ENCODE measurements at regions not wholly inside any gene's neighbourhood (a gene's known extent, or its start where the extent isn't known, plus 50 kb on each side); places are given as distances from the start of the nearest gene placed in this dataset.

DNA sequence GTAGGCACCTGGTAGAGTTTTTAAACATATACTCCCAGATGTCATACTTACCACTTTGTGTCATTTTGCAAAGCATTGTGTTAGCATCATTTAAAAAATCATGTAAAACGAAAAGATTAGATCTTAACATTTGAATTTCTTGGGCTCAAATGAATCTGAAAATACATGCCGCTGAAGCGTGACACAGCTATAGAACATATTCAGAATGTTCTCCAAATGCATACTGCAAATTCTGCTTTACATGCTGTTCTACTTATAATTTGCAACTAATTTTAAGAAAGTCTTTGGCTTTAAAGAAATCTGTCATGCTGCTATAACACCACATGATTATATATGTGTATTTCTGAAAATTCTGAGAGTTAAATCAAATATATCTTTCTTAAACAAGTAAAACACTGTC is 109.2 kb upstream of the CAV2 start:
- Mint-ChIP-seq H3K36me3 (ENCODE audit: insufficient read depth) (no peaks in the 10 kb centered on the region), H3K27me3 (no peaks in the 10 kb centered on the region), H3K27ac (no peak overlapping the region), H3K4me3 (ENCODE audit: low read depth) (no peak overlapping the region), H3K9me3 (ENCODE audit: low read depth) (no peaks in the 10 kb centered on the region), H3K4me1 (ENCODE audit: low read depth) (peaks cover 3% of the 10 kb centered on the region)
- DNase-seq (ENCODE audit: low spot score, unreplicated experiment) = no peak
- TF ChIP-seq, protein P1, sequence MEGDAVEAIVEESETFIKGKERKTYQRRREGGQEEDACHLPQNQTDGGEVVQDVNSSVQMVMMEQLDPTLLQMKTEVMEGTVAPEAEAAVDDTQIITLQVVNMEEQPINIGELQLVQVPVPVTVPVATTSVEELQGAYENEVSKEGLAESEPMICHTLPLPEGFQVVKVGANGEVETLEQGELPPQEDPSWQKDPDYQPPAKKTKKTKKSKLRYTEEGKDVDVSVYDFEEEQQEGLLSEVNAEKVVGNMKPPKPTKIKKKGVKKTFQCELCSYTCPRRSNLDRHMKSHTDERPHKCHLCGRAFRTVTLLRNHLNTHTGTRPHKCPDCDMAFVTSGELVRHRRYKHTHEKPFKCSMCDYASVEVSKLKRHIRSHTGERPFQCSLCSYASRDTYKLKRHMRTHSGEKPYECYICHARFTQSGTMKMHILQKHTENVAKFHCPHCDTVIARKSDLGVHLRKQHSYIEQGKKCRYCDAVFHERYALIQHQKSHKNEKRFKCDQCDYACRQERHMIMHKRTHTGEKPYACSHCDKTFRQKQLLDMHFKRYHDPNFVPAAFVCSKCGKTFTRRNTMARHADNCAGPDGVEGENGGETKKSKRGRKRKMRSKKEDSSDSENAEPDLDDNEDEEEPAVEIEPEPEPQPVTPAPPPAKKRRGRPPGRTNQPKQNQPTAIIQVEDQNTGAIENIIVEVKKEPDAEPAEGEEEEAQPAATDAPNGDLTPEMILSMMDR (IDR thresholded peaks at IDR 0.05; ENCODE audit: unreplicated experiment) = no peak

DNA sequence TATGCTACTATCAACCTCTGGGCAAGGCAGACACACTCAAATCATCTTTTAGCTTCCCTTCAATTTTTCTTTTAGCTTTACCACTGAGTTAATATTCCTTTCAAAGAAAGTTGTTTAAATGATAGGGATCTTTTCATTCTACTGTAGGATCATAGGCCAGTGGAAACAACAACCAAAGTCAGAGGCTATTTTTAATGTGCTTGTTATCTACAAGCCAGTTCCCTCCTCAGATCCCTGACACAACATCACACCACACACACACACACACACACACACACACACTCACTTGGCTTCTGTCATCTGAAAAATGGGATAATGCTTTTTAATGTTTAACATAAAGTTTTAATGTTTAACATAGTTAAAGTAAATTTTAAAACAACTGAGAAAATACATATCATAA is 106.7 kb upstream of the CAV2 start:
- H3K27me3 Mint-ChIP-seq = no peaks in the 10 kb centered on the region

DNA sequence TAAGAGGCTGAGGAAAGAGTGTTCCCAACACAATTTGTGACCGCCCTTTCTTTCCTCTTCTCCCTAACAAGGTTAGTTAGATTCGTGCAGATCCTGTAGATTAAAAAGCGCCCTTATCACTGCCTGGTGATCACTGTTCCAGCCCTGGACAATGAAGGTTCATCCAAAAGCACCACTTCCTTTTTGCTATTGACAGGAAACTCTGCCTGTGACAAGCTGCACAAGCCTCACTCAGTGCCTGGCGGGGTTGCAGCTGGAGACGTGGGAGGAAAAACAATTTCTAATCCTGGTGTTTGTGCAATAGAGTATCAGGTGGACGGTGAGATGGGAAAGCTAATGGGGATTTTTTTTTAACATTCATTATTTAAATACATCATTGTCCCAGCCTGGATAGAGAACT is 105.9 kb upstream of the CAV2 start:
- DNase-seq (ENCODE audit: low spot score, unreplicated experiment) = no peak
- TF ChIP-seq, protein P1 (IDR thresholded peaks at IDR 0.05; ENCODE audit: unreplicated experiment) = no peak
- Mint-ChIP-seq H3K27me3 (no peaks in the 10 kb centered on the region), H3K27ac (no peak overlapping the region), H3K4me3 (ENCODE audit: low read depth) (no peak overlapping the region), H3K9me3 (ENCODE audit: low read depth) (no peaks in the 10 kb centered on the region), H3K36me3 (ENCODE audit: insufficient read depth) (no peaks in the 10 kb centered on the region), H3K4me1 (ENCODE audit: low read depth) (peaks cover 3% of the 10 kb centered on the region)

More for the DNA sequence above, 106.7 kb upstream of the CAV2 start:
- DNase-seq (ENCODE audit: low spot score, unreplicated experiment) = no peak
- H3K27ac Mint-ChIP-seq = no peak overlapping the region
- H3K9me3 Mint-ChIP-seq (ENCODE audit: low read depth) = no peaks in the 10 kb centered on the region
- no peaks in the 10 kb centered on the region for H3K36me3 Mint-ChIP-seq (ENCODE audit: insufficient read depth)
- TF ChIP-seq, protein P1 (IDR thresholded peaks at IDR 0.05; ENCODE audit: unreplicated experiment) = no peak
- peaks cover 3% of the 10 kb centered on the region for H3K4me1 Mint-ChIP-seq (ENCODE audit: low read depth)
- no peak overlapping the region for H3K4me3 Mint-ChIP-seq (ENCODE audit: low read depth)

DNA sequence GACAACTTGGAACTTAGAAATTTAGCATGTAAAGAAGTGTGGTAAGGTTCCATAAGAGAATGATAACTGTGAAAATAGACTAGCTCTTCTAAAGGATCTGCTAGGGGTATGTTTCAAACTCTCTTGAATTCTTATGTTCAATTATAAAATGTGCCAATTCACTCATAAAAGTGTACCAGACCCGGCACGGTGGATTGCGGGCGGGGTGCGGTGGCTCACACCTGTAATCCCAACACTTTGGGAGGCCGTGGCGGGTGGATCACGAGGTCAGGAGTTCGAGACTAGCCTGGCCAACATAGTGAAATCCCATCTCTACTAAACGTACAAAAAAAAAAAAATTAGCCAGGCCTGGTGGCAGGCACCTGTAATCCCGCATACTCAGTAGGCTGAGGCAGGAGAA is 105.4 kb upstream of the CAV2 start:
- no peak for DNase-seq (ENCODE audit: low spot score, unreplicated experiment)
- peaks cover 3% of the 10 kb centered on the region for H3K4me1 Mint-ChIP-seq (ENCODE audit: low read depth)
- TF ChIP-seq, protein P1 (IDR thresholded peaks at IDR 0.05; ENCODE audit: unreplicated experiment) = no peak
- no peaks in the 10 kb centered on the region for H3K36me3 Mint-ChIP-seq (ENCODE audit: insufficient read depth)
- no peaks in the 10 kb centered on the region for H3K9me3 Mint-ChIP-seq (ENCODE audit: low read depth)
- H3K27ac Mint-ChIP-seq = no peak overlapping the region
- no peaks in the 10 kb centered on the region for H3K27me3 Mint-ChIP-seq
- no peak overlapping the region for H3K4me3 Mint-ChIP-seq (ENCODE audit: low read depth)

DNA sequence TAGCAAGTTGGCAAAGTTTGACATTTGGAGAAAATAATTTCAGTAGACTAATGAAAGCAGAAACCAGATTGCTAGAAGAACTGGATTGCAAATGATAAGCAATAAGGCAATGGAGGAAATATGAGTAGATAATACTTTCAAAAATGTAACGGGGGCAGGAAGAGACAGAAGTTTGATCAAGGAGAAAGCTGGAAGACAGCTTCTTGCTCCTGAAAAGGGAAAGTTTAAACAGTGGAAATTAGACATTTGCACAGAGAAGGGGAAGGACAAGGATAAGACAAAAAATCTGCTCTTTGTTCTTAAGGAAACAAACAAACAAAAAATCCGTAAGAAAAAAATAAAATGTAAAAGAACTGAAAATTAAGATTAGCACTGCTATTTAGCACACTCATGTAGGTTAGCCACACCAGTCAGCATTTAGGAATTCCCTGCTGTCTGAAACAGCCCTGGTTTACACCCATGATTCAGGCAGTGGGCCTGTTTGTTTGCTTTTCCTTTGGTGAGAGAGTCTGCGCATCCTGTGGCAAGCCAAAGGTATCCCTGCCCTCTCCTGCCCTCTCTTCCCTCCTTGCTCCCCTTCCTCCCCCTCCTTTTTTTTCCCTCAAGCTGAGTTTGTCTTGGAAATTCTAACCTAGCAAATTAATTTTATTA is 104.3 kb upstream of the CAV2 start:
- Mint-ChIP-seq H3K27me3 (no peaks in the 10 kb centered on the region), H3K27ac (no peak overlapping the region), H3K4me3 (ENCODE audit: low read depth) (no peak overlapping the region), H3K9me3 (ENCODE audit: low read depth) (no peaks in the 10 kb centered on the region), H3K36me3 (ENCODE audit: insufficient read depth) (no peaks in the 10 kb centered on the region), H3K4me1 (ENCODE audit: low read depth) (peaks cover 3% of the 10 kb centered on the region)
- TF ChIP-seq, protein P1 (IDR thresholded peaks at IDR 0.05; ENCODE audit: unreplicated experiment) = no peak
- DNase-seq (ENCODE audit: low spot score, unreplicated experiment) = no peak
